Brain microvascular endothelial cell (primary cell): ENCODE measurements at regions not wholly inside any gene's neighbourhood (a gene's known extent, or its start where the extent isn't known, plus 50 kb on each side); places are given as distances from the start of the nearest gene placed in this dataset.

Source experiments
- DNase-seq: peaks from one replicate; pipeline ENCODE4 v3.0.0-alpha.2; 2020
- H3K27ac ChIP-seq: fragments of 250-450 bp; sonication (Bioruptor Pico); 2 replicates; pipeline ENCODE4 v1.5.1; 2020; ENCODE audit warnings: mild to moderate bottlenecking, moderate library complexity
- H3K27me3 ChIP-seq: fragments of 250-450 bp; sonication (Bioruptor Pico); replicated peaks from 2 replicates; pipeline ENCODE4 v1.5.1; 2020; ENCODE audit warnings: mild to moderate bottlenecking
- H3K36me3 ChIP-seq: fragments of 250-450 bp; sonication (Bioruptor Pico); replicated peaks from 2 replicates; pipeline ENCODE4 v1.5.1; 2020; ENCODE audit warnings: mild to moderate bottlenecking
- H3K4me3 ChIP-seq: 2 replicates; pipeline ENCODE4 v1.5.1; 2011; ENCODE audit warnings: low read depth, mild to moderate bottlenecking, control low read depth, low read length, moderate library complexity
- CTCF ChIP-seq: IDR thresholded peaks from 2 replicates; pipeline ENCODE4 v1.5.1; 2011; ENCODE audit warnings: low read depth, mild to moderate bottlenecking, moderate library complexity, low read length, control low read depth, inconsistent platforms; ENCODE audit errors: missing control alignments
- in situ Hi-C: cut with HindIII; loops from 2 replicates; pipeline ENCODE4 v1.10.0; 2017; ENCODE audit warnings: low sequenced_read_pairs, low pct_ligation_motif_present

- peak; percentile 96 for DNase-seq
- Histone ChIP-seq H3K27me3 (no peaks in the 10 kb centered on the region), H3K4me3 (no peak overlapping the region), H3K36me3 (no peaks in the 10 kb centered on the region), H3K27ac (peak overlapping the region; percentile 91)
- no peak for TF ChIP-seq CTCF
- in situ Hi-C loops = no loop called here
Observed at GRCh38 chr6:128600397-128600951, 80.1 kb upstream of the PTPRK start.

GRCh38 chr6:128599036-128599435, 78.6 kb upstream of the PTPRK start:
- in situ Hi-C loops = no loop called here
- TF ChIP-seq CTCF = no peak
- no peak for DNase-seq

GRCh38 chr6:128598571-128598970, 78.2 kb upstream of the PTPRK start:
- no peak overlapping the region for H3K4me3 ChIP-seq
- TF ChIP-seq CTCF = no peak
- DNase-seq = no peak
- no peaks in the 10 kb centered on the region for H3K36me3 ChIP-seq
- no peaks in the 10 kb centered on the region for H3K27me3 ChIP-seq
- H3K27ac ChIP-seq = no peak overlapping the region
- in situ Hi-C loops = no loop called here

More at GRCh38 chr6:128599036-128599435, 78.6 kb upstream of the PTPRK start:
- H3K4me3 ChIP-seq = no peak overlapping the region
- no peak overlapping the region for H3K27ac ChIP-seq
- no peaks in the 10 kb centered on the region for H3K27me3 ChIP-seq
- H3K36me3 ChIP-seq = no peaks in the 10 kb centered on the region

GRCh38 chr6:128597956-128598355, 77.6 kb upstream of the PTPRK start:
- Histone ChIP-seq H3K4me3 (no peak overlapping the region), H3K36me3 (no peaks in the 10 kb centered on the region), H3K27ac (no peak overlapping the region), H3K27me3 (no peaks in the 10 kb centered on the region)
- TF ChIP-seq CTCF = no peak
- DNase-seq = no peak
- in situ Hi-C loops = no loop called here

- Histone ChIP-seq H3K36me3 (no peaks in the 10 kb centered on the region), H3K27me3 (no peaks in the 10 kb centered on the region), H3K4me3 (no peak overlapping the region), H3K27ac (no peak overlapping the region)
- no peak for DNase-seq
- no peak for TF ChIP-seq CTCF
- in situ Hi-C loops = no loop called here
Observed at GRCh38 chr6:128597004-128597403, 76.6 kb upstream of the PTPRK start.

DNA sequence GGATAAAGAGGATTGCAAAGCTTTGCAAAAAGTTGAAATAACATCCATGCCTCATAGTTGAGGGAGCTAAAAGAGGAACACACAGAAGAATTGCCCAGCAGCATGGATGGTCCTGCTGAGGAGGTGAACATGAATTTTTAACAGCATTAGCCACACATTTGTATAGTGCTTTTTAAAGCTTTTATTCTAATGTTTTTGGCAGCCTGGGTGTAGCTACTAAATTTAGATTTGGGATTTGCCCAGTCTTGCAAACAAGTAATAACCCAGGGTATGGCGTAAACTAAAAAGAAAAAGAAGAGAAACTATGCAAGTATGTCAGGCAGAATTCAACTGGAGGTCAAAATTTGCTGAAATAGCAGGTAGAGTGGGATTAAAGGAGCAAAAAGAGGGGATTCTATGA, 75.1 kb upstream of the PTPRK start:
- Histone ChIP-seq H3K27me3 (no peaks in the 10 kb centered on the region), H3K27ac (no peak overlapping the region), H3K36me3 (no peaks in the 10 kb centered on the region), H3K4me3 (no peak overlapping the region)
- no peak for TF ChIP-seq CTCF
- in situ Hi-C loops = no loop called here
- DNase-seq = no peak
